Ishikawa (cell line): ENCODE measurements at regions not wholly inside any gene's neighbourhood (a gene's known extent, or its start where the extent isn't known, plus 50 kb on each side); places are given as distances from the start of the nearest gene placed in this dataset.

Experiments used
- CEBPB ChIP-seq: IDR thresholded peaks from 2 replicates; pipeline ENCODE4 v1.6.1; 2012
- CREB1 ChIP-seq: IDR thresholded peaks from 2 replicates; pipeline ENCODE4 v1.6.1; 2012; ENCODE audit warnings: low read depth
- EP300 ChIP-seq: IDR thresholded peaks from 2 replicates; pipeline ENCODE4 v1.6.1; 2012; ENCODE audit warnings: borderline replicate concordance
- MAX ChIP-seq: IDR thresholded peaks from 2 replicates; pipeline ENCODE4 v1.6.1; 2012
- NFIC ChIP-seq: IDR thresholded peaks from 2 replicates; pipeline ENCODE4 v1.6.1; 2012
- REST ChIP-seq: IDR thresholded peaks from 2 replicates; pipeline ENCODE4 v1.6.1; 2012; ENCODE audit warnings: low read depth, mild to moderate bottlenecking
- TAF1 ChIP-seq: IDR thresholded peaks from 2 replicates; pipeline ENCODE4 v1.6.1; 2012; ENCODE audit warnings: low read depth, mild to moderate bottlenecking
- TCF12 ChIP-seq: IDR thresholded peaks from 2 replicates; pipeline ENCODE4 v1.6.1; 2012; ENCODE audit warnings: low read depth
- TEAD4 ChIP-seq: IDR thresholded peaks from 2 replicates; pipeline ENCODE4 v1.6.1; 2012
- ZBTB7A ChIP-seq: IDR thresholded peaks from 2 replicates; pipeline ENCODE4 v1.6.1; 2012; ENCODE audit warnings: low read depth

- no peak for TF ChIP-seq REST
- TF ChIP-seq TCF12, result no peak
- TF ChIP-seq TEAD4, result no peak
- no peak for TF ChIP-seq EP300
- TF ChIP-seq ZBTB7A, result no peak
- TF ChIP-seq CEBPB, result no peak
- no peak for TF ChIP-seq MAX
- TF ChIP-seq CREB1, result no peak
- TF ChIP-seq TAF1, result no peak
- TF ChIP-seq NFIC, result no peak
Observed at GRCh38 chr6:126787635-126788034, 330.8 kb upstream of the RSPO3 start.
